A549 (cell line): ENCODE measurements at regions not wholly inside any gene's neighbourhood (a gene's known extent, or its start where the extent isn't known, plus 50 kb on each side); places are given as distances from the start of the nearest gene placed in this dataset.

ENCODE experiments used
- BCL3 ChIP-seq: fragments of >200 bp; sonication (Bioruptor Twin); formaldehyde crosslinking; IDR thresholded peaks from 3 replicates; pipeline ENCODE4 v1.6.1; 2016
- CTCF ChIP-seq: fragments of >200 bp; sonication (Bioruptor Twin); formaldehyde crosslinking; IDR thresholded peaks from 3 replicates; pipeline ENCODE4 v1.5.1; 2016
- ESRRA ChIP-seq: fragments of 150-350 bp; IDR thresholded peaks from 2 replicates; pipeline ENCODE4 v1.6.1; 2014; ENCODE audit warnings: mild to moderate bottlenecking, low read length, borderline replicate concordance
- GATA3 ChIP-seq: IDR thresholded peaks from 2 replicates; pipeline ENCODE4 v1.6.1; 2012; ENCODE audit warnings: borderline replicate concordance
- JUN ChIP-seq, 2 experiments: fragments of >200 bp; sonication (Bioruptor Twin); formaldehyde crosslinking; IDR thresholded peaks; 2 replicates in 1 of 2; 3 replicates in 1 of 2; pipeline ENCODE4 v1.6.1; 2016 to 2017
- JUNB ChIP-seq: fragments of >200 bp; sonication (Bioruptor Twin); formaldehyde crosslinking; IDR thresholded peaks from 2 replicates; pipeline ENCODE4 v1.6.1; 2016
- MAX ChIP-seq: IDR thresholded peaks from 2 replicates; pipeline ENCODE4 v1.6.1; 2012
- NR3C1 ChIP-seq: fragments of >200 bp; sonication (Bioruptor Twin); formaldehyde crosslinking; IDR thresholded peaks from 3 replicates; pipeline ENCODE4 v1.6.1; 2017
- POLR2A ChIP-seq: IDR thresholded peaks from 2 replicates; pipeline ENCODE4 v1.6.1; 2012; ENCODE audit warnings: mild to moderate bottlenecking, low read length
- RAD21 ChIP-seq, 2 experiments: fragments of >200 bp in 1 of 2; sonication (Bioruptor Twin) in 1 of 2; formaldehyde crosslinking in 1 of 2; IDR thresholded peaks in 1 of 2; conservative IDR thresholded peaks in 1 of 2; 2 replicates in 1 of 2; 3 replicates in 1 of 2; pipeline ENCODE4 v1.6.1; 2012 to 2018; ENCODE audit warnings: inconsistent platforms in 1 of 2
- SMC3 ChIP-seq: fragments of >200 bp; sonication (Bioruptor Twin); formaldehyde crosslinking; IDR thresholded peaks from 3 replicates; pipeline ENCODE4 v1.6.1; 2018; ENCODE audit warnings: inconsistent platforms
- SREBF2 ChIP-seq: fragments of 450-650 bp; IDR thresholded peaks from 2 replicates; pipeline ENCODE4 v1.6.1; 2014; ENCODE audit warnings: mild to moderate bottlenecking, moderate library complexity
- ZFP36 ChIP-seq: fragments of 450-650 bp; IDR thresholded peaks from 2 replicates; pipeline ENCODE4 v1.6.1; 2014; ENCODE audit warnings: borderline replicate concordance; ENCODE audit not compliant: partially characterized antibody

GRCh38 chr22:40121461-40121860 is 56.3 kb upstream of the TNRC6B start:
- TF ChIP-seq CTCF (no peak), POLR2A (no peak), ESRRA (no peak), SMC3 (no peak), ZFP36 (no peak), RAD21 (conservative IDR thresholded peaks at IDR 0.05 in 1 of 2, IDR thresholded peaks at IDR 0.05 in 1 of 2) (no peak), GATA3 (no peak), JUN (IDR thresholded peaks at IDR 0.05) (no peak), JUNB (no peak), SREBF2 (no peak), BCL3 (no peak), MAX (no peak), NR3C1 (no peak)
